ENCODE measurements at regions not wholly inside any gene's neighbourhood (a gene's known extent, or its start where the extent isn't known, plus 50 kb on each side); places are given as distances from the start of the nearest gene placed in this dataset.

GRCh38 chr12:65642061-65642661 lies 182.1 kb upstream of the HMGA2 start:
- no peak for TF ChIP-seq CTCF (conservative IDR thresholded peaks at IDR 0.05; ENCODE audit: low read depth, low read length)
- TF ChIP-seq EZH2 (IDR thresholded peaks at IDR 0.05; ENCODE audit: low read length, unreplicated experiment) = no peak
